Erythroblast (primary cell): ENCODE measurements at regions not wholly inside any gene's neighbourhood (a gene's known extent, or its start where the extent isn't known, plus 50 kb on each side); places are given as distances from the start of the nearest gene placed in this dataset.
"Not testable (repeated sequence)": the region's sequence is repeated elsewhere in the genome, so short reads cannot be mapped to it uniquely, and the experiment has no call there.

ENCODE experiments used
- DNase-seq, 2 experiments: peaks; one replicate each; lab custom pipeline; 2025; lab: John Stamatoyannopoulos, UW
- GATA1 ChIP-seq: IDR thresholded peaks from 2 replicates; pipeline ENCODE4 v1.6.1; 2011; ENCODE audit warnings: low read depth, mild to moderate bottlenecking, control low read depth, low read length, moderate library complexity
- POLR2A ChIP-seq: IDR thresholded peaks from 2 replicates; pipeline ENCODE4 v1.6.1; 2011; ENCODE audit warnings: mild to moderate bottlenecking, low read length

DNA sequence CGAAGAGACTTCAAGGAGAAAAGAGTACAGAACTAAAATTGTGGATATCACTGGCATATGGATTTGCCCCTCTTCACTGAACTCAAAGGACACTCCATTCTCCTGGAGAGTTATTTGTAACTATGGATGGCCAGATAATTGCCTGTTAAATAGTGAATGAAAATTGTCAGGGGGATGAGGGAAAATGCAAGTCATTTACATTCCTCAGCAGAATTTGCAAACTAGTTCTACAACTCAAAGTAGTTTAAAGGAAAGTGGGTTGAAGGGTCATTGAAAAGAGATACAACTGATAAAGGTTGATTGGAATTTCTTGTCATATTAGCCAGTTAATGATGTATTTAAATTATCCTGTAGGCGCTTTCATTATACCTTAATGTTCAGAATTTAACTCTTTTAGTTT is 266.5 kb upstream of the SPOPL start:
- DNase-seq = no peak
- TF ChIP-seq GATA1 = no peak
- TF ChIP-seq POLR2A = no peak

DNA sequence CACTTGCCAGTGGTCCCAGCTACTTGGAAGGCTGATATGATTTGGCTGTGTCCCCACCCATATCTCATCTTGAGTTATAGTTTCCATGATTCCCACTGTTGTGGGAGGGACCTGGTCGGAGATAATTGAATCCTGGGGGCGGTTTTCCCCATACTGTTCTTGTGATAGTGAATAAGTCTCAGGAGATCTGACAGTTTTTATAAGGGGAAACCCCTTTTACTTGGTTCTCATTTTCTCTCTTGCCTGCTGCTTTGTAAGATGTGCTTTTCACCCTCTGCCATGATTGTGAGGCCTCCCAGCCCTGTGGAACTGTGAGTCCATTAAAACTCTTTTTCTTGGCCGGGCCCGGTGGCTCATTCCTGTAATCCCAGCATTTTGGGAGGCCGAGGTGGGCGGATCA is 265.4 kb upstream of the SPOPL start:
- TF ChIP-seq POLR2A (no peak), GATA1 (no peak)
- DNase-seq = no peak

DNA sequence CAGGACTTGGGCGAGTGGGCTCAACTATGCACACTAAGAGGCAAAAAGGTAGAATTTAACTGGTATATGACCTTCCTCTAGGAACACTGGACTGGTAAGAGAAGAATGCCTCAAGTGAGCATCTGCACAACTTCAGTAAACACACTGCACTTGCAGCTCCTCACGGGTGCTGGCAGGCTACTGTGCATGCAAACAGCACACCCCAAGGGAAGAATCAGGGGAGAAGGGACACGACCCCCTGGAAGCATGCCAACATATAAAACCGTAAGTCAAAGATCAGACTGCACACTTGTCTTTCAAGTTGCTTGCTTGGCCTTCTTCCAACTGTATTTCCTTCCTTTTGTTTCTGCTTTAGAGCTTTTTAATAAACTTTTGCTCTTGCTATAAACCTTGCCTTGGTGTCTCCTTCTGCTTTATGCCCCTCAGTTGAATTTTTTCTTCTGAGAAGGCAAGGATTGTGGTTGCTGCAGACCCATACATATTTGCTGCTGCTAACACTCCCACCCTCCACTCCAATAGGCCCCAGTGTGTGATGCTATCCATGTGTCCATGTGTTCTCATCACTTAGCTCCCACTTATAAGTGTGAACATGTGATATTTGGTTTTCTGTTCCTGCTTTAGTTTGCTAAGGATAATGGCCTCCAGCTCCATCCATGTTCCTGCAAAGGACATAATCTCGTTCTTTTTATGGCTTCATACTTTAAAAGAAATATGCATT is 263.7 kb upstream of the SPOPL start:
- TF ChIP-seq POLR2A (no peak), GATA1 (no peak)
- DNase-seq = no peak

DNA sequence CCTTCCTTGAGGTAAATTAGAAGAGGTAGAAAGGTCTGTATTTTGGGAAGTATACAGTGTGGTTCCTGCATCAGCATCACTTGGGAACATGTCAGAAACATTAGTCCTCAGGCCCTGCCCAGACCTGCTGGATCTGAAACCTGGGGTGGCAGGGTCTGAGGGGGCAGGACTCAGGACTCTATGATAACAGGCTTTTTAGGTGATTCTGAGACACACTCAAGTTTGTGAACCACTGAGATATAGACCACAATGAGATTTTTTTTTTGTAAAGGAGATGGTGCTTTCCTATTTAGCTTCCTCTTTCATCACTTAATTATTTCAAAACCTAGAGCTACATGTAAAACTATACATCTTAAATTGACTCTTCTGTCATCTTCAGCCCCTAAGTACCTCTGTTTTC is 262.7 kb upstream of the SPOPL start:
- no peak for DNase-seq
- TF ChIP-seq GATA1 (no peak), POLR2A (no peak)

DNA sequence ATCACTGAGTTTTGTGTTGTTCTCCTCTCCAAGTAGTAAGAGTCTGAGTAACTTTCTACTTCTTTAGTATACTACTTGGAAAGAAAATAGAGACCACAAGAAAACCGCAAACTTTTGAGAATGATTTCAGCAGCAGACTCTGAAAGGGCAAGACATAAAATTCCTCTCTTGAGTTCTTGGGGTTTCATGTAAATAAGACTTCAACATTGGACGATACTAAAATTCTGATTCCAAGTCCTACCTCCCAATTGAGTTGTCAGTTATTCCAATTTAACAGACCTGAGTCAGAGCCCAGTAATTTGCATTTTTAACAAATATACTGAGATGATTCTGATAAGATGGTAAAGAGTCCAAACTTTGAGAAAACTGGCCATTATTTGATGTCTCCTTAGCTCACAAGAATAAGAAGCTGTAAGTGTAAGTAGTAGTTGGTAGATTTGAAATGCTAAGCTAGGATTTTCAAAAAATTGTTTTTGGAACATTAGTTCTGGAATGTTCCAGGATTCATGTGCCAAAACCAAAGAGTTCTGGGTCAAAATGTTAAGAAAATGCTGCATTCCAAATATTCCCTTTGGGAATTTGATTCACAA is 261.6 kb upstream of the SPOPL start:
- no peak for DNase-seq

DNA sequence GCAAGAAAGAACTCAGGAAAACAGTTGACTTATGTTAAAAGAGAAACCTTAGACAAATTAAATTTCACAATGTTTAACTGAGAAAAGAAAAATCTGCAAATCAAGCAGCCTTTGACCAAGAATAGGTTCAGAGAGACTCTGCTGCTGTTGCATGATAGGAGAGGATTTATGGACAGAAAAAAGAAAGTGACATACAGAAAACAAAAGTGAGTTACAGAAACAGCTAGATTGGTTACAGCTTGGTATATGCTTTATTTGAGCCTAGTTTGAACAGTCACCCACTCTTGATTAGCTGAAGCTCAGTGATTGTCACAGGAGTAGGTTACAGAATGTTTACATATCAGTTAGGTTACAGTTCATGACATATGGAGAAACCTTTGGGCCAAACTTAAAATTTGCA is 258.2 kb upstream of the SPOPL start:
- DNase-seq = no peak
- TF ChIP-seq GATA1 (no peak), POLR2A (no peak)

More for the DNA sequence above, 261.6 kb upstream of the SPOPL start:
- TF ChIP-seq GATA1 = no peak
- no peak for TF ChIP-seq POLR2A

DNA sequence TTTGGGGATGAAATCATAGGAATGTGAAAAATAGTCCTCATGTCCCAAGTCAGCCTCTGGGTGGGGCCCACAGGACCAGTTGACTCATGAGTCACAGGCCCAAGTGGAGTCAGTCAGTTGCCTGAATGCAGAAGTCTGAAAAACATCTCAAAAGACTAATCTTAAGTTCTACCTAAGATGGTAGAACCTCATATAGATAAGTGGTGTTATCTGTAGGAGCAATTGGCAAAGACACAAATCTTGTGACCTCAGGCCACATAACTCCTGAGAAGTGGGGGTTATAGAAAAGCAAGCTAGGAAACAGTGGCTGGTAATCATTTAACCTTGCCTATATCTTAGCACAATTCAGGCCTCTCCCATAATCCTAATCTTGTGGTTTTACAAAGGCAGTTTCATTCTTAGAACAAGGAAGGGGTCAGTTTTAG is 257.1 kb upstream of the SPOPL start:
- DNase-seq = peak; percentile 52 to 88
- TF ChIP-seq POLR2A (no peak), GATA1 (no peak)

DNA sequence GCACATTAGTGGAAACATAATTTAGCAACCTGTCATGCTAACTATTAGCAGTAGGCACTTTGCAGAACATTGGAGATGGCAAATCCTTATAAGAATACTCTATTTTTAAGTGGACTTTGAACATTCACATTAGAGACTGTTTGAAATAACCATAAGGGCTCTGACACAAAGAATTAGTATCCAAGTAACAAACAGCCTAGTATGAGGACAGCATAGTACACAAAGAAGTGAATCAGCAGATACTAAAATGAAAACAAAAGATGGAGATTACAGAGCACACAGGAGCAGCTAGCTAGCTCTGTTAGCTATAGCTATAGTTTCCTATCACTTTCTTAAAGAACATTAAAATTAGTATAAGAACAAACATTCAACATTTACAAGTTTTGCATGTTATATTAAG is 256.3 kb upstream of the SPOPL start:
- DNase-seq = peak in 1 of 2 experiments; percentile 54
- TF ChIP-seq POLR2A = no peak
- no peak for TF ChIP-seq GATA1

DNA sequence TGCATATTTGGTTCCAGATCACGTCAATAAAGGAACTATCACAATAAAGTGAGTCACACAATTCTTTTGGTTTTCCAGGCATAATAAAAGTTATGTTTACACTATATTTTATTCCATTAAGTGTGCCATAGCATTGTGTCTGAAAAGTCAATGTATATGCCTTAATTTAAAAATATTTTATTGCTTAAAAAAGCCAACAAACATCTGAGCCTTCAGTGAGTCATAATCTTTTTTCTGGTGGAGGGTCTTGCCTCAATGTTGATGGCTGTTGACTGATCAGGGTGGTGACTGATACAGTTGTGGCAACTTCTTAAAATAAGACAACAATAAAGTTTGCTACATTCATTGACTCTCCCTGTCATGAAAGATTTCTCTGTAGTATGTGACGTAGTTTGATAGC is 254.3 kb upstream of the SPOPL start:
- TF ChIP-seq GATA1 (no peak), POLR2A (no peak)
- DNase-seq = no peak

DNA sequence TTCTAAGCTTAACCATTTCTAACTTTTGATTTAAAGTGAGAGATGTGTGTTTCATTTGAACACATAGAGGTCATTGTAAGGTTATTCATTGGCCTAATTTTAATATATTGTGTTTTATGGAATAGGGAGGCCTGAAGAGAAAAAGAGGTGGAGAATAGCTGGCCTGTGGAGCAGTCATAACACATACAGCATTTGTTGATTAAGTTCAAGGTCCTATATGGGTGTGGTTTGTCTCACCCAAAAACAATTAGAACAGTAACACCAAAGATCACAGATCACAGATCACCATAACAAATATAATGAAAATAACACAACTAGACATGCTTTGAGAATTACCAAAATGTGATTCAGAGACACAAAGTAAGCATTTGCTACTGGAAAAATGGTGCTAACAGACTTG is 252.4 kb upstream of the SPOPL start:
- TF ChIP-seq POLR2A = no peak
- no peak for TF ChIP-seq GATA1
- DNase-seq = peak in 1 of 2 experiments; percentile 10

DNA sequence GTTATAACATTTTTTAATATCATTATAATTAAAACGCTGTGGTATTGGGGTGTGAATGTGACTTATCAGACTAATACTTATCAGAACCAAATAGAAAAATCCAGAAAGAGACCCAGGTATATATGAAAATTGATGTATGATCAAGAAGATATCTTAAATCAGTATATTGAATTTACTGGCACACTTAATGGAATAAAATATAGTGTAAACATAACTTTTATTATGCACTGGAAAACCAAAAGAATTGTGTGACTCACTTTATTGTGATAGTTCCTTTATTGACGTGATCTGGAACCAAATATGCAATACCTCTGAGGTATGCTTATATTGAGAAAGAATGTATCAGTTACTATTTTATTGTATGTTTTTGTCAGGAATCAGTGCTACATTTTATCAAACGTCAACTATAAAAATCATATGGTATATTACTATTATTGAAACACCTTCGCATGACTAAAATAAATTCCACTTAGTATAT is 250.7 kb upstream of the SPOPL start:
- not testable (repeated sequence) for DNase-seq

DNA sequence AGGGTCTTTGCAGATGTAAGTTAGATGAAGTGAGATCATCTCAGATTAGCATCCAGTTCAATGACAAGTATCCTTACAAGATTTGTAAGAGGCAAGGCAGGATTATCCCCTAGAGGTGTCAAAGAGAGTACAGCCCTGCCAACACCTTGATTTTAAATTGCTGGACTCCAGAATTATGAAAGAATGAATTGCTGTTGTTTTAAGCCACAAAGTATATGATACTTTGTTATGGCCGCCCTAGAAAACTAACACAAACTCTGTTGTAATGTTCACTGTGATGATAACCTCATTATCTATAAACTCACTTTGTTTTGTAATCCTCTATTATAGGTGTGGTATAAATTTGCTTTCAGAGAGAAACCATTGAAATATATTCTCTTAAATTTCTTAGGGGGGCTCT is 249.0 kb upstream of the SPOPL start:
- no peak for DNase-seq
- TF ChIP-seq POLR2A (no peak), GATA1 (no peak)

DNA sequence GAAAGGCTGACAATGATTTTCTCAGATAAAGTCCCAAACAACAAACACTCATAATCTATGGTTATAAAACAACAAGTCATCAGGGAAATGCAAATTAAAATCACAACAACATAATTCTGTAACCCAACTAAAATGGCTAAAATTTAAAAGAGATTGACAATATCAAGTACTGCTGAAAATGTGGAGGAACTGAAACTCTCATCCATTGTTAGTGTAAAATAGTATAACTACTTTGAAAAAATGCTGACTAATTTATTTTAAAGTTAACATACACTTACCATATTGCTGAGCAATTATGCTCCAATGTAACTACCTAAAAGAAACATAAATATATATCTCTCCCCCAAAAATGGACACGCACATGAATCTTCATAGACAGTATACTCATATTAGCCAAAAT is 245.9 kb upstream of the SPOPL start:
- DNase-seq = no peak
- no peak for TF ChIP-seq POLR2A
- TF ChIP-seq GATA1 = no peak

DNA sequence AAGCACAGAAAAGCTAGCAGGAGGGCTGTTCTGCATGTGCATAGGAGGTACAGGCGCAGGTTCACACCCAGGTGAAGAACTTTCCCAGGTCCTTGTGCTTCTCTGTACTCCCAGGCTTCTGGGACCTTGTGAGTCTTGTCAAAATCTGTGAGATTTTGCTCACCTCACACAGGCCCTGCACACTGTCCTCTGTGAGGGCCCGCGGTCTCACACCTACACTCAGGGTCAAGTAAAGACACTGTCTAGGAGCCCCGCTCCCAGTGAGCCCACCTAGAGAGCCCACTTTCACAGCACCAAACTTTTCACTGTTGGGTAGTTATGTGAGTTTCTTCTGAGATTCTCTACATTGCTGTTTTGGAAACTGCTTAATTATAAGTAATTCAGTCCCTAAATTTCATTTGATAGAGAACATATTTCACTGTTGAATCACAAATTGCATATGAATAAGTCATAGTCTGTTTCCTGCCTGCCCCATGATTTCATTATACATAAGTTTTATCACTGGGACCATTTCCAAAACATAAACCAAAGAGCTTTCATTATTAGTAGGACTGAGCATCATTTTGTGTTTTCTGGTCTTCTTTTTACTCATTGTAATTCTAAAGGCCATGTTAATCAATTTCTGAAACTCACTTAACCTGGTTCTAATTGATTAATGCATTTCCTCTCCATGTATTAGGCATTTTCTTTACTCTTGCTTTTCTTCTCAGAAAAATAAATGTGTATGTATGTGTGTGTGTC is 234.2 kb upstream of the SPOPL start:
- DNase-seq = no peak
- TF ChIP-seq POLR2A = no peak
- TF ChIP-seq GATA1 = no peak
